DMS114 treated with DMSO at 0.1 percent for 48 hours (cell line): ENCODE measurements at regions not wholly inside any gene's neighbourhood (a gene's known extent, or its start where the extent isn't known, plus 50 kb on each side); places are given as distances from the start of the nearest gene placed in this dataset.

Experiments
- DNase-seq: peaks from one replicate; lab custom pipeline; 2025; ENCODE audit not compliant: unreplicated experiment; lab: John Stamatoyannopoulos, UW

- DNase-seq: no peak
Observed at GRCh38 chr13:60282186-60282585, 114.8 kb upstream of the TDRD3 start.

DNA sequence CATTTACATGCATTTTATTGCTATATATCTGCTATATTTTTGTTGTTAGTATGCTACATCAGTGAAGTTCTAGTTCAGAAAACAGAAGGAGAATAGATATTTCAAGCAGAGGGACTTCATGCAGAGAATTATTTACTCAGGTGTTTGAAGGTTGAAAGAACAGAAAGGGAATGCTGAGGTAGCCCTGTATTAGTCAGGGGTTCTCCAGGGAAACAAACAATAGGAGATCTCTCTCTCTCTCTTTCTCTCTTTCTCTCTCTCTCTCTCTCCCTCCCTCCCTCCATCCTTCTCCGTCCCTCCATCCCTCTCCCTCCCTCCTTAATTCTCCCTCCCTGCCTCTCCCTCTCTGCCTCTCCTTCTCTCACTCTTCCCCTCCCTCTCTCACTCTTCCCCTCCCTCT, 114.3 kb upstream of the TDRD3 start:
- no peak for DNase-seq

- no peak for DNase-seq
Observed at GRCh38 chr13:60286707-60287106, 110.3 kb upstream of the TDRD3 start.

GRCh38 chr13:60288569-60288968, 108.5 kb upstream of the TDRD3 start:
- no peak for DNase-seq

DNA sequence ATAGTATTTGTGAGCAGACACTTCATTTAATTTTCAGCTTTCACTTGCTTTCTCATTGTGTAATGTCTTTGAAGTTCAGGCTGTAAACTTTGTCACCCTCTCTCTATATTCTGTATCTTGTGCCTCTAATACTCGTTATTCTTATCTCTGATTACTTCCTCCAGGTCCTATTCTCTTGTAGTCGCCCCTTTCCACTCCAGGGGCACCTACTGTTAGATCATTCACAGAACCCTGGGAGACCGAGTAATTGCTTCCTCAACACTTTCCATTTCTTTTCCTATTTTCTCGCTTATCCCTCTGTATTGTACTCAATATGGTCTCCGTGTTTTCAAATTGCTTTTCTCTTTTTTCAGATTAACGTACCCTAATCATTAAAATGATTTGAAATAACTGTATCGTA, 93.9 kb upstream of the TDRD3 start:
- no peak for DNase-seq

GRCh38 chr13:60311527-60311926, 85.5 kb upstream of the TDRD3 start:
- DNase-seq: no peak

- no peak for DNase-seq
Observed at GRCh38 chr13:60312851-60313505, 84.0 kb upstream of the TDRD3 start.

GRCh38 chr13:60318186-60318585, 78.8 kb upstream of the TDRD3 start:
- no peak for DNase-seq

GRCh38 chr13:60324131-60324530, 72.9 kb upstream of the TDRD3 start:
- no peak for DNase-seq

DNA sequence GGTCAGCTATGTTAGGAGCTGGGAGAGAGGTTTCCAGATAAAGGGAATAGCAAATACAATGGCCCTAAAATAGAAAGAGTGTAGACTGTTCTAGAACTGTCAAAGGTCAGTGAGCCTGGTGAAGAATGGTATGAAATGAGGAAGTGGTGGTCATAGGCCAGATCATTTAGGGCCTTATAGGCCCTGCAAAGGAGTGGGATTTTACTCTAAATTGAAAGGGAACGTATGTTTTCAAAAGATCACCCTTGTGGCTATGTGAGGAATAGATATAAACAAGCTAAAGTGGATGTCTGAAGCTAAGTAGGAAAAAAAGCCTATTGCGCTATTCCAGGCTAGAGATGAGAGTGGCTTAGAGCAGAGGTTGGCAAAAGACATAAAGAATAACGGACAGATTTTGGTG, 70.7 kb upstream of the TDRD3 start:
- no peak for DNase-seq

DNA sequence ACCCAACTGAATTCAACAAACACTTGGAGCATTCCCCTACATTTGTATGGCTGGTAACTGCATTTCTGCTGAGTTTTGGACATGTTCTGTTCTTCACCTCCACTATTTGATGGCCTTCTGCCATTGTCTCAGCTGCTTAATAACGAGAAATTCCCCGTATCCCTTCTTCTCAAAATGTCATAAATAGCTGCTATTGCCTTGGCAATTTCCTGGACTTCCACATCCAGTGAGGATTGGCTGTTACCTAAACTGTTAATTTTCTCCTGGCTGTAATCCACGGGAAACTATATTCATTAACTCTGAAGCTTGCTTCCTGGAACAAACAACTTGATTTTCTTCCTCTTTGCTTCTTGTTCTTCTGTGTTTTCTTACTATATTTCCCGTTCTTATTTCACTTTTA, 69.5 kb upstream of the TDRD3 start:
- DNase-seq: no peak

DNA sequence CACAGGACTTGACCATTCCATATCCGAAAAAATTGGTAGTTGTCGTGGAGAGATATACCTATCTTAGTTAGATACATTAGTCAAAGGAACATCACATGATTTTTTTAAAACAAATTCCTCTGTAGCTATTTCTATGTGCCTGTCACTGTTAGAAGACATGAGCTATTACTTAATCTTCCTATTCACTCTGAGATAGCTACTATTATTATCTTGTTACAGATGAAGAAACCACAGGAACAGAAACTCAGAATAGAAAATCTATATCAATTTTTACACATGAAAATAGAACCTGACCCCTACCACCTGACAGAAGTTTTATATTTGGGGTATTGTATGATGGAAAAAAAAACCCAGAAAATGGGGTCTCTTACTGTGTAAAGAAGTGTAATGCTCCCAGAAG, 68.9 kb upstream of the TDRD3 start:
- no peak for DNase-seq

DNA sequence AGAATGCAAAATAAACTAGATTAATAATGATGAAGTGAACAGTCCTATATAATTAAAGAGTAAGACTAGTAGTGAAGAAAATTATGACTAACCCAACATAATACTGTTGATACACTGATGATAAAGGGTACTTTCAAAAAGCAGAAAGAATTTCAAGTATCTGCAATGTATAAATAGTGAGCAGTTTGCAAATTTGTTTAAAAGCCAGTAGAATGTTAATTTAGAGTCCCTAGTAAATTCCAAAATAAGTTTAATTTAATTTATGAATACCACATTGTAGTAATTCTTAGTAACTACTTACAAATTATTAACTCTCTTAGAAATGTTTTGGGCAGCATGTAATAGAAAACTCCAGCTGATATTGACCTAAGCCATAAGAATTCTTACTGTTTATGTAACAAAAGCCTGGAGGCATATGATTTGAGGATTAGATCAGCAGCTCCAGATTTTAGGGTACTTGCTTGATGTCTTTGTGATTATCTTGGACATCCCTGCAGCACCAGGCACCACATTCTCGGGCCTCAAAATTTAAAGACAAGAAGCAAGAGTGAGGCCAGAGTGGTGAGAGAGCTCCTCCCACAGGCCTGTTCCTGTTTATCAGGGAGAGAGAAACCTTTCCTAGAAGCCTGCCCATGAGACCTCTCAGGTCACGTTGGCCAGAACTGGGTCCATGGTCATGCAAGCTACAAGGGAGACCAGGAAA, 67.6 kb upstream of the TDRD3 start:
- no peak for DNase-seq

DNA sequence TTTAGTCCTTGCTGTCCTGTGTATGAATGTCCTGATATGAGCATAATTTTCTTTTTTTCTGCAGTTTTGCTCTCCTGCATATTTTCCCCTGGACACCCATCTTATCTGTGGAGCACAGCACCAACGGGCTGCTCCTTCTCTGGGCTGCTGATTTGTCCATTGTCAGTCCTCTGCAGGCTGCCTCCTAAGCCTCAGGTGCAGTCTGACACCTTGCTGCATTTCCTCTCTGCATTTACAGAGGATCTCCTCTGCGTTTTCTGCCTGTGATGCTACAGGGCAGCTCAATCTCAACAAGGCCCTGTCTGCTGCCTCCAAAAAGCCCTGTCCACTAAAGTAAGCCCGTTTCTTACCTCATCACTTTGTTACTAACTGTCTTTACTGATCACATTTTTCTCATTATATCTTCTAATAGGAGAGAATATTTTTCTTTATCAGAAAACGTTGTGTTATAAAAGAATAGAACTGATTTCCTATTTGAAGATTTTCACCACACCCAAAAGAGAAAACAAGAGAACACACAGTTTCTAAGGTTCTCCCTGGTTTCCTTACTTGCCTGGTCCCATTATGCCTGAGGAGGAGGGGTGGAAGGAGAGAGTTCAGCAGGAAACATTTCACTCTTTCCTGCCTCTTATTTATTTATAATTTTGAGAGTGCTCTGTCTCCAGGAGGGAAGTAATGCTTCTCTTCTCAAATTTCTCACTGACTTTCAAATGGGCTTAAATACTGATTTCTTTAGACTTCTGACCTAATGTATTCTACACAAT, 65.6 kb upstream of the TDRD3 start:
- DNase-seq: no peak

DNA sequence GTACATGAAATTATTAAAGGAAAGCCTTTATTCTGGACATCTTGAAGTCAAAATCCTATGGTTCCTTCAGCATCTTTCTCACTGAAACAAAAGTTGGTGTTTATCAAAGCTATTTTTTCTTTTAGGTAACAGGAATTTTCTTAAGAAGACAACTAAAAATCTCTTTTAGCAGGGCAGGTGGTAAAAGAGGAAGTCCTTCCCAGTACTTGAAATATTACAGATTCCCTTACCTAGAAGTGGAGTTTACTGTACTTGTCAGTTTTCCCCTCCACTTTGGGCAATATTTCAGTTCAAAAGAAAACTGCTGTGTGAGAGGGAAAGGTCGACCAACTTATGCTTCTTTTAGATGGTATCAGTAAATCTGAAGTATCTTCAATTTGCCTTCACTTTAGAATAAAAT, 64.3 kb upstream of the TDRD3 start:
- no peak for DNase-seq

DNA sequence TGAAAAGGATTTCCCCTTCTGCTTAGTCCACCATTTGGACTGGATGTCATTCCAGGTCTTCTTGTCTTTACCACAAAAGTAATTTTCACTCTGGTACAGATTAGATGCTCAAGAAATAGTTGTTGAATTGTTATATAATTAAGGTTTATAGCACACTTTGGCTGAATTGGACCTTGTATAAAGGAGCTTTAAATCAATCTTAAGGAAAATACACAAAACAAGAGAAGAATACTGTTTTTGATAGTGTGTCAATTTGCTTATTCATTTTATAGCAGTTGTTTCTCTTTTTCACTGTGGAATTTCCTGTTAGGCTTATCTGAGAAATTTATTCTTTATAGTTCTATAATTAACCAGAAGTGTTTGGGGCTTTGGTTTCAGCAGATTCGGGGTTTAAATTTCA, 62.7 kb upstream of the TDRD3 start:
- DNase-seq: no peak

DNA sequence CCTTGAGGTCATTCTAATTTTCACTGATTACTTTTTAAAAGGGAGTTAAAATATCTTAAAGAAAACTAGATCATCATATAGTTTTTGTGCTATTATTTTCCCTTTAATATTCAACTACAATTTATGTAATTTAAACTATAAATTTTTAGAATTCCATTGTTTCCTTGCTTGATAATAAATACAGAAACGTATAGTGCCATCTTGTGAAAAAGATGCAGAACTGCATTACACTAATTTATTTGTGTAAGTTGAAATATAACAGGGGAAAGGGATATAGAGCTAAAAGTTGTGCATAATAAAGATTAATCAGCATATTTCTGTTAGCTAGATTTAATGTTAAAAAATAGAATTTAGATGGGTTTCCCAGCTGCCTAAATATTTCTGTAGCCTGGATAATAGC, 61.5 kb upstream of the TDRD3 start:
- peak; percentile 22 for DNase-seq

GRCh38 chr13:60338754-60339153, 58.3 kb upstream of the TDRD3 start:
- no peak for DNase-seq

DNA sequence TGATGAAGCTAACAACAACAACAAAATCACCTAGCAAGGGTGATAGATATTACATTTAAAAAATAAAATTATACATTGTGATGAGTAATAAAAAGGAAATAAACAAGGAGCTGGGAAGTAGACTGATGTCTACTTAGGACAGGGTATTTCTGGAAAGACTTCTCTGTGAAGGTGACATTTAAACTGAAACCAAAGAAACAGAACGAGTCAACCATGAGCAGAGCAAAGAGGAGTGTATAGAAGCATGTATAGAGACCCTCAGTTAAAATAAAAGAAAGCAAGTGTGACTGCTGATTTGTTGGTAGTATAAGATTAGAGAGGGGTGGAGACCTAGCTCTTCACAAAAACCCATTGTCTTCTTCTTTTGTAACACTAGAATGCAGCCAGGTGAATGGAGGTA, 53.0 kb upstream of the TDRD3 start:
- DNase-seq: no peak

DNA sequence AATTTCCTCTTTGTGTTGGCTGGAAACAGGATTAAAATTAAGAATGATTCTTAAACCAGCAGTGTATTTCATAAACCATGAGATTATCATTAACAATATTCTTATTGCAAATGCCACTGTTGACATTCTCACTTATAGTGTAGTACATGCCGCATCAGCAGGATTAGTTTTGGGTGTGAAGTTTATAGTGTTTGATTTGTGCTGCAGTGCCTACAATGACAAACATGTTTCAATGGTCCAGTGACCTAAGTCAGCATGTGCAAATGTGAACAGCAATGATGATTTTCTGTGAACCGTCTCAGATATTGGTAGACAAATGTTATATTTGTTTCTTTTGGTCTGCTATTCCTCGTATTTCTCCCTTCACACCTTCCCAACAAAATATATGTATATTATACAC, 49.8 kb upstream of the TDRD3 start:
- DNase-seq: no peak
